GM18508 (cell line): ENCODE measurements at regions not wholly inside any gene's neighbourhood (a gene's known extent, or its start where the extent isn't known, plus 50 kb on each side); places are given as distances from the start of the nearest gene placed in this dataset.
"Not testable (repeated sequence)": the region's sequence is repeated elsewhere in the genome, so short reads cannot be mapped to it uniquely, and the experiment has no call there.

Experiments
- ATAC-seq: cut with Tn5 transposase; IDR thresholded peaks from one replicate; pipeline ENCODE4 v1.9.1; 2021; ENCODE audit warnings: moderate number of reproducible peaks; ENCODE audit not compliant: insufficient read depth, unreplicated experiment

DNA sequence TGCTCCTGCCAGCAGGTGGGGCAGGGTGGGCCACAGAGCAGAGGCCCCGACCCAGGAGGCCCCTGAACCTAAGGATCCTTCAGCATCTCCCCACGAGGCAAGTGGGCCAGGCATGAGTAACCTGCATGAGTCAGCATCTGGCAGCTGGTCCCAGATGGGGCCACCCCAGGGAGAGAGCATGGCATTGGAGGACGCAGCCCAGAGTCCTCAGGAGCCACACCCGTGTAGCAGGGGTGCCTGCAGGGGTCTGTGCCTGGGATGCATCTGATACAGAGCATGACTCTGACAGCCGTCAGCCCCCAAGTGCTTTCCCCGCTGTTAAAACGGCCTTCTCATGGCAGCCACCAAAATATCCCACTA lies 185.6 kb upstream of the SALL3 start:
- no peak for ATAC-seq

DNA sequence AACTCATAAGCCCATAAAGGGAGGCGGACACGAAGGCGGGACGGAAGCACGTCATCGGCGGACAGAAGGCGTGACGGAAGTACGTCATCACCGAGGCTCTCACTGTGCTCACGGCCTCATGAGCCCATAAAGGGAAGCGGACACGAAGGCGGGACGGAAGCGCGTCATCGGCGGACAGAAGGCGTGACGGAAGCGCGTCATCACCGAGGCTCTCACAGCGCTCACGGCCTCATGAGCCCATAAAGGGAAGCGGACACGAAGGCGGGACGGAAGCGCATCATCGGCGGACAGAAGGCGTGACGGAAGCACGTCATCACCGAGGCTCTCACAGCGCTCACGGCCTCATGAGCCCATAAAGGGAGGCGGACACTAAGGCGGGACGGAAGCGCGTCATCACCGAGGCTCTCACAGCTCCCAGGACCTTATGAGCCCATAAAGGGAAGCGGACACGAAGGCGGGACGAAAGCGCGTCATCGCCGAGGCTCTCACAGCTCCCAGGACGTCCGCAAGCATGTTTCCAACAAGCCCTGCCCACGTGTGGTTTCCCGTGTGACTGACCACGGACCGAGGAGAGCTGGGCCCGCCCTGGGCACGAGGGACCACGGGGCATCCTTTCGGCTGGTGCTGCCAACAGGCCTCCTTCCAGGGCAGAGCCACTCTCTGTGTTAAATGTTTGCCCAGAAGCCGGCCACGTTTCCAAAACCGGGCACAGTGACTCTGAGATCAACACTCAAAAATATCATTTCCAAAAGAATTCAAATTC lies 182.7 kb upstream of the SALL3 start:
- ATAC-seq = no peak

DNA sequence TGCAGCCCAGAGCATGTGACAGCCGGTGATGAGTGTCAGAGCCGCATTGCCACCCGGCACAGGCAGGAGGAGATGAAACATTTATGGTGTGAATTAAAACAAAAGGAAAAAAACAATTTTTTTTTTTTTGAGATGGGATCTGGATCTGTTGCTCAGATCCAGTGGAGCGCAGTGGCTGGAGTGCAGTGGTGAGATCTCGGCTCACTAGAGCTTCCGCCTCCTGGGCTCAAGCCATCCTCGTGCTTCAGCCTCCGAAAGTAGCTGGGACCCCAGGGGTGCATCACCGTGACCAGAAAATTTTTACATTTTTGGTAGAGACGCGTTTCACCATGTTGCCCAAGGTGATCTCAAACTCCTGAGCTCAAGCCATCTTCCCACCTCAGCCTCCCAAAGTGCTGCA lies 182.1 kb upstream of the SALL3 start:
- ATAC-seq = no peak

DNA sequence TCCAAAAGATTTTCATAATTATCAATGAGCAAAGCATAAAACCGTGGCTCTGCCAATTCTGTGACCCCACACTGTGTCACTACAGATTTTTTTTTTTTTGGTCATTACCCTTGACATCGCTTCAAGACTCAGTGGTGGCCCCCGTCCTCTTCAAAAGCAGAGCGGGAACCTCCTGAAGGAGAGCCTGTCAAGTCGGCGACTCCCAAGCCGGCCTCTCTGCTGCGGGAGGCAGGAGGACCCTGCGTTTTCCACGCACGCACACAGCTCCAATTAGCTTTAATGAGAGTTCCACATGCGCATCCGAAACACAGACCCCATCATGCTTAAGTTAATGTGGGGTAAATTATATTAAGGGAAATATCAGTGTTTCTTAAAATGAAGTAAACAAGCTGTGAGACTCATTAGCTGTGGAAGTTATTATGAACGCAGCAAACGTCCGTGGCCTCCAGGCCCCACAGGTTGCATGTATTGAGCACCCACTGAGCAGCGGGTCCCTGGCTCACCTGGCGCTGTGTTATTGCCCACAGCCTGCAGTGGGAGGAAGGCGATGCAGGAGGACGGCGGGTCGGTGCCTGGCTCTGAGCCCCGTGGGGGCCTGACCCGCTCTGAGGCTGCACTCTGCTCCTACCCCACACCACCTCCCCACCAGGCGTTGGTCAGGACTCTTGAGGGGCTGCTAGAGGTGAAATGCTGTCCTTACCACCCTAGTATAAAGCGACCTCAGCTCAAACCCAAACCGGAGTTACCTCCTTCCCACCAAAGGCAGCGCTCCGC lies 181.0 kb upstream of the SALL3 start:
- ATAC-seq = no peak

DNA sequence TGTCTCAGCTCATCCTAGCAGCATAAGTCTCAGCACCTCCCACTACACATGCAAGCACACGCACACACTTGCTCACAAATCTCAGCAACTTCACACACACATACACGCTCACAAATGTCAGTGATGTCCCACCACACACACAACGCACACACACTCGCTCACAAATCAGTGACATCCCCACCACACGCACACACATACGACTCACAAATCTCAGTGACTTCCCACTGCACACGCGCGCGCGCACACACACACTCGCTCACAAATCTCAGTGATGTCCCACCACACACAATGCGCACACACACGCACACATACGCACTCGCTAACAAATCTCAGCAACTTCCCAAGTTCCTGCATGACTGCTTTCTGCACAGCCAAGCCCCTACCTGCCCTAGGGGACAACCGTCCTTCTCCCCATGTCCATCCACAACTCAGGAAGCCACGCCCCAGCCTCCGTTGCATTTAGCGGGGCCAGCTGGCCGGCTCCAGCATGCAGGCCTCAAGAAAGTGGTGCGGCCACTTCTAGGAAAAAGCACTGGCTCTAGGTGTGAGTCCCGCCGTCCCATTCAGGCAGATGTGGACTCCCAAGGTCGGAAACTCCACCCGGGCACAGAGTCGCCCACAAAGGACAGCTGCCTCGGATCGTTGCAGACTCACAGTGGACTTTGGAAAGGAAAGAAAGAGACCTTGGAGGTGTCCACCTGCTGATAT lies 180.1 kb upstream of the SALL3 start:
- no peak for ATAC-seq

DNA sequence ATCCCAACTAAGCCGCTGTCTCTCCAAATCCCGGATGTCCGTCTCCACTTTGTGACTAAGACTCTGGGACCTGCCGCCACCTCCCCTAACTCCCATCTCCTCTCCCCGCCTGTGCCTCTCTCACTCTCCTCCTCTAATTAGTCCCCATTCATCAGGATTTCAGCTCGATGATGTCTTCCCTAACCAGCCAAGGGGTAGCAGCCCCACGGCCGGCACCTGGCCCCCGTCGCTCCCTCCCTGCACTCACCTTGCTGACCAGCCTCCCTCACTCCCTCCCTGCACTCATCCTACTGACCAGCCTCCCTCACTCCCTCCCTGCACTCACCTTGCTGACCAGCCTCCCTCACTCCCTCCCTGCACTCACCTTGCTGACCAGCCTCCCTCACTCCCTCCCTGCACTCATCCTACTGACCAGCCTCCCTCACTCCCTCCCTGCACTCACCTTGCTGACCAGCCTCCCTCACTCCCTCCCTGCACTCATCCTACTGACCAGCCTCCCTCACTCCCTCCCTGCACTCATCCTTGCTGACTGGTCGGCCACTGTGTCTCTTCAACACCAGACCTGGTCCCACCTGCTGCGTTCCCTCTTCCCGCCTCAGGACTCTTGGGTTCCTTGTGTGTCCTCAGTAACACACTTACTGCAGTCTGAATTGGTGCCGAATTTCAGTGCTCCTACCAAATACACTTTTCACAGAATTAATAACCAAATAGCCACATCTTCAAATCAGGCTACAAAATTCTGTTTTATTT lies 179.3 kb upstream of the SALL3 start:
- not testable (repeated sequence) for ATAC-seq

DNA sequence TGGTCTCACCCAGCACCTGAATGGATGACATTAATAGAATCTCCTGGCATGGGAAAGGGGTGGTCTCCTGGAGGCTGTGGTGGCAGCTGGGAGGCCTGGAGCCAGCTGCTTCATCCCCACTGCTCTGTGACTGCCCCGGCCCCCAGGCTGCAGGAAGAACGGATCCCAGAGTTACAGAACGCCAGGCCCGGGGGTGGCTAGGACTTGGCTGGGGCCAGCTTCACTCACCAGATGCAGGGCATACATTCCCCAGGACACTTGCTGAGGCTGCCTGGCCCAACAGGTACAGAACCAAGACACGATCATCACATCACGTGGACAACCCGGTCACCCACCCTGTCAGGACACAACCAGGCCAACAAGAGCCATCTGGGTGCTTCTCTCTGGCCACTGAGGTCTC lies 178.6 kb upstream of the SALL3 start:
- ATAC-seq = no peak

DNA sequence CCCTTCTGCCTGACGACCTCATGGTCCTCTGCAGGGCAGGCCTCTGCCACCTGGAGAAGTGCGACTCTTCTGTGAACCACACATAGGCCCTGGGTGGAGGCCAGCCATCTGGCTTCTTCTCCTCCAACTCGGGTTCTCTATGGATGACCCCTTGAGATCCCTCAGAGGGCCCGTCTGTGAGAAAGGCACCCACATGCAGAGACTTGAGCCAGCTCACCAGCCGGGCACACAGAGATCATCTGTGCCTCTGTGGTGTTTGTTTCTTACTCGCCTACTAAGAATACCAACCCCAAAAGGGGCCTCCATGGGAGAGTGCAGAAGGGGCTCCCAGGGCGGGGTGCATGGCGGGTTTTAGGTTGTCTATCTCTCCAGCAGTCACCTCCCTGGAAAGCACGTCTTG lies 176.5 kb upstream of the SALL3 start:
- ATAC-seq = no peak

DNA sequence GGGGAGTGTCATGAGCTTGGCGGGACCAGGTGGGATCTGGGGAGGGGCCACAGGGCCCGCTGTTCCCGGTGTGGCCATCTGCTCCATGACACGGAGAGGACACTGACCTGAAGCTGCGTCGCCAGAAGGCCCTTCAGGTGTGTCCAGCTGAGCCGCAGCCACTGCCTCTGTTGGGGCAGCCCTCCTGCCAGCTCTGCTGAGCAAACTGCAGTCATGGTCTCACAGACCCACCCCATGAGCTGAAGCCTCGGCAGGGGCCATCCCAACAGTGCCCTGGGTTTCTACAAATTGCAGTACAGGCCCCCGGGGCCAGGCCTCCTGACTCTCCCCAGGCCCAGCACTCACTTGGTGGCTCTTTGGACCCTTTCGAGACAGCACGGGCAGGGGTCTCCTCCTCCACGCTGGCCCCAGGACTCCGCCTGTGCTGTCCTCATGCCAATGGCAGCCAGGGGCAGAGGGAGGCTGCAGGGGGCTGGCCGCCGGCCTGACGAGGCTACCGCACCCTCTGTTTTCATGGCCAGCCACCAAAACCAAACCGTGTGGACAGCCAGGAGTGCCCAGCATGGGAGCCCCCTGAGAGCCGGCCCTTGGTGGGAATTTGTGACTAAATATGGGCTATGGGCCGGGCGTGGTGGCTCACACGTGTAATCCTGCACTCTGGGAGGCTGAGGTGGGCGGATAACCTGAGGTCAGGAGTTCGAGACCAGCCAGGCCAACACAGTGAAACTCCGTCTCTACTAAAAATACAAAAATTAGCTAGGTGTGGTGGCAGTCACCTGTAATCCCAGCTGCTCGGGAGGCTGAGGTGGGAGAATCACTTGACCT lies 175.2 kb upstream of the SALL3 start:
- ATAC-seq = no peak

DNA sequence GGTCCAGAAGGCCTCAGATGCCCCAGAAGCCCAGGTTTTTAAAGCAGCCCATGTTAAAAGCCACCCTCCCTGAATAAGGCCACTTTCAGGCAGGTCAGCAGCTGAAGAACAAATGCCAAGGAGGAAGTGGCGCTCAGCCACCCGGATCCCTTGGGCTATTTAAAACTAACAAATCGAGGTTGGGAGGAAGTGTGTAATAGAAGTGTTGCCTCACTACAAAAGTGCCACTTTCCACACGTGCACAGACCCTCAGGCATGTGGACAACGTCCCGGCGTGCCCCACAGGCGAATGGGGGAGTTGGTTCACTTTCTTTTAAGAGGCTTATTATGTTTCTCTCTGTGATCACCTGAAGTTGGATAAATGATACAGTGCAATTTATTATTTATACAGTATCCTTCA lies 173.8 kb upstream of the SALL3 start:
- no peak for ATAC-seq

DNA sequence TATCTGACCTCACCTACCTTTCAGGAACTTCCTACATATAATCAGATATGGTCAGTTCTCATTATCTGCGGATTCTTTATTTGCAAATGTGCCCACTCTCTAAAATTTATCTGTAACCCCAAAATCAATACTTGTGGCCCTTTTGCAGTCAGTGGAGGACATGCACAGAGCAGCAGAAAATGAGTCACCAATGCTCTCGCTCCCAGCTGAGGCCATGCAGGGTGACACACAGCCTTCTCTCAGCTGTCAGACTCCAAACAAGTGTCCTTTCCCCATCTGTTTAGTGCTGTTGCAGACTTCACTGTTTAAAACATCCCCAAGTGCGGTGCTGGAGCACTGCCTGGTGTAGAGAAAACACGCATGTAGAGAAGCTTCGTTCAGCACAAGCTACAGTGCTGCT lies 171.9 kb upstream of the SALL3 start:
- ATAC-seq = no peak

DNA sequence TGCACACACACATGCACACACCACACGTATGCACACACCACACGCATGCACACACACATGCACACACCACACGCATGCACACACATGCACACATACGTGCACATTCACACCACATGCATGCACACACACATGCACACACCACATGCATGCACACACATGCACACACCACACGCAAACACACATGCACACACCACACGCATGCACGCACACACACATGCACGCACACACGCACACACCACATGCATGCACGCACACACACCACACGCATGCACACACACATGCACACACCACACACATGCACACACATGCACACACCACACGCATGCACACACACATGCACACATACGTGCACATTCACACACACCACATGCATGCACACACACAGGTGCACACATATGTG lies 169.8 kb upstream of the SALL3 start:
- ATAC-seq = no peak

DNA sequence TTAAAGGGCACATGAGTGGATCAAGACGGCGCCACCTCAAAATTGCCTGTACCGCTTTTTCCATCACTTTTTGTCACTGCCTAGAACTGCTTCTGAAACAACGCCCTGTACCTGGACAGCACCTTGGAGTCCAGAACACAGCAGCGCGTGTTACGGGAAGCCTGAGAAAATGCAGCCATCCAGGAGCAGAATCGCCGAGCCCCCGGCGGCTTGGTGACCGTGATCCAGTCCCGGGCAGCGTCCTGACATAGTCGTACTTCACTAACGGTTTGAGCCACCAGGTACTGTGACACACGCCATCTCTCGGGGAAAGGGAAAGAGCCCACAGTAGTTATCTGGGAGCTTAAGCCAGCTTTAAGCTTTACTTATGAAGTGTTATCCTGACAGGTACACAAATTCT lies 168.9 kb upstream of the SALL3 start:
- no peak for ATAC-seq

DNA sequence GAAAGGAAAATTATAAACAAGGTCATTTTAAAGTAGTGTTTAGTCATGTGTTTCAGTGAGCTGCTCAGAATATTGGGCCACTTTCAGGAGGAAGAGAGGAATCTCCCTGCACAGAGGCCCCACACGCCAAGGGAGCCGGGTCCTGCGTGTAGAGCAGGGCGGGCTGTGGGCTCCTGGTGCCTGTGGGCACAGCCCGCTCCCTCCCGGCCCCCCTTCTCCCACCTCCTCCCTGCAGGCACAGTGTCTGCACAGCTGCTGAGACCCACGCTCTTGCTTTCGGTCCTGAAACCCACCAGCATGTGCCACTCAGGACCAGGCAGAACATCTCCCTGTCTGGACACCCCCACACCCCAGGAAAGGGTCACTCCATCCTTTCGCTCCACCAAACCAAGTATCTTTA lies 167.6 kb upstream of the SALL3 start:
- no peak for ATAC-seq

DNA sequence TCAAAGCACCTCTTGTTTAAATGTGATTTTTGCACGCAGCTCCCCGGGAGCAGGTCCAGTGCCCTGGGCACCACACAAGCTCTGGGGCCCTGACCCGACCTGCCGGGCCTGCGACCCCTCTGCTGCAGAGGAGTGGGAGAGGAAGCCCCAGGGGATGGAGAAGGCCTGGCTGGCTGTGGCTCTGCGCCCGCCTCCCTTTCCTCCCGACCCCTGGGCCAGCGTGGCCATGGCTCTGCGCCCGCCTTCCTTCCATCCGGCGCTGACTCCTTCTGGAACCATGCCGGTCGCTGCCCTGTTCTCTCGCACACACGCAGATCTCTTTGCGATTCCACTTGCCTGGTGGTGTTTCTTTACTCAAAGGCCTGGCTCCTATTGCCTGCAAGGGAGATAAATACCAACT lies 166.5 kb upstream of the SALL3 start:
- no peak for ATAC-seq

DNA sequence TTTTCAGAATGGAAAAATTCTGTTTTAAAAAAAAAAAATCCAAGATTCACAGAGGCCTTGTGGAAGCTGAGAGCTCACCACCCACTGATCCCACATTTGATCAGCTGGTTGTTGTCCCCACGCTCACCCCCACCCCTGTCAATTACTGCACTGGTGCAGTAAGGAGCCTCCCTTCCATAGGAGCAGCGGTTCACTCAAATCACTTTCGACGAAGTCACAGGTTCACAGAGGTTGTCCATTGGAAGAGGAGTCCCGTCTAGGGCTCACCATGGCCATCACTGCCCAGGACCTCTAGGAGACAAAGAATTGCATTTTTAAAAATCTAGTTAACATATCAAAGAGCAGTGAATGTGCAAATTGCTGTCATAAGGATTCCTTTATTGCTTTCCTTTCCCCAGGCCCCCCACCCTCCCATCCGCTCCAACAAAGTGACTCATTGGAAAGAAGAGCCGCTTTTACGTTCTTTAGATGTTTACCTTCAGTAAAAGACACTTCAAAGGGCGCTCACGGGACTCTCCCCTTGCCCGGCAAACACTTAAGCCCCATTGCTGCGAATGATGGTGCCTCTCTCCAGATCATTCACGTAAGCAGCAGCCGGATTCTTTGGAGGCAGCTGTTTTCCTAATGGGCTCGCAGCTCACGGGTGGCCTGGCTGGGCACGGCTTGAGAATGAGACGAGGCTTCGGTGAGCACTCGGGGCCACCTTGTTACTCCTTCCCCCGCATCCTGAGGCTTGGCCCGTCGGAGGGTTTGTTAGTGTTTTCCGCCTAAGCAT lies 165.5 kb upstream of the SALL3 start:
- ATAC-seq = no peak

DNA sequence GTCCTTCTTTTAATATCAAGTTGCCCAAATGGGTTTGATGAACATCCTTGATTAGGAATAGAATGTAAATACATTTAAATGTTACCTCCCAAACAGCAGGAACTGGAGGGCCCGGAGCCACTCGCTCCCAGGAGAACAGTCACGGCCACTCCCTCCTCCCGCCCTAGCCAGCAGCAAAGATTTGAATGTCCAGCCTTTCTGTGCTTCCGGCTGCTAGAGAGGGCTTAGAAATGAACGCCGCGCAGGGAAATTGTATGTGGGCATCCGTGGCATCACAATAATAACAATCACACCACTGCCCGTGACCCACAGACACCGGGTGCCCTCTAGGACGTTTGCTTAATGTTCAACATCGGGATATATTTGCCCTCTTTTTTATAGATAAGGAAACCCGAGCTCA lies 164.9 kb upstream of the SALL3 start:
- ATAC-seq = no peak

DNA sequence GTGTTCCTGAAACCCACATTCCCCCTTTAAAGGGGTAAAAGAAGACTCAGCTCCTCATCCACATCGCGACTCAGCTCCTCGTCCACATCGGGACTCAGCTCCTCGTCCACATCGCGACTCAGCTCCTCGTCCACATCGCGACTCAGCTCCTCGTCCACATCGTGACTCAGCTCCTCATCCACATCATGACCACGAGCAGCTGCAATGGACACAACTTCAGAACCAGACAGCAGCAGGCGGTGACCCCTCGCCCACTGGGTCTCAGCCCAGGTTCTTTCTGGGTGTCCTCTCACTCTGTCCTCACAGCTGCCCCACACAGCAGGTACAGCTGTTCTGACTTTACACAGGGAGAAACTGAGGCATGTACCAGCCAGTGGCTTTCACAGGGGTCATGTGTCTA lies 163.5 kb upstream of the SALL3 start:
- ATAC-seq = no peak

DNA sequence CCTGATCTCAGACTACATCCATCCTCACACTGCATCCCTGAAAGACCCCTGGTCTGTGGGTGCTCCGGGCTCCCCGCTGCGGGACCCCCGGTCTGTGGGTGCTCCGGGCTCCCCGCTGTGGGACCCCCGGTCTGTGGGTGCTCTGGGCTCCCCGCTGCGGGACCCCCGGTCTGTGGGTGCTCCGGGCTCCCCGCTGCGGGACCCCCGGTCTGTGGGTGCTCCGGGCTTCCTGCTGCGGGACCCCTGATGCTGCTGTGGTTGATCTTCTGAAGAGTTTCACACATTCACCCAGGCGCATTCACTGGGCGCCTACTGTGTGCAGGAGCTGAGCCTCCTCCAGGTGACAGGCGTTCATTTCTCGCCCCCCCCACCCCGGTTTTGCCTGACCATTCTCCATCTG lies 162.7 kb upstream of the SALL3 start:
- no peak for ATAC-seq
